Breast epithelium (tissue), 4 donors: ENCODE measurements at regions not wholly inside any gene's neighbourhood (a gene's known extent, or its start where the extent isn't known, plus 50 kb on each side); places are given as distances from the start of the nearest gene placed in this dataset.
"Not testable (repeated sequence)": the region's sequence is repeated elsewhere in the genome, so short reads cannot be mapped to it uniquely, and the experiment has no call there.

Source experiments
- DNase-seq, 2 donors: peaks; one replicate each; pipeline ENCODE4 v3.0.0-alpha.2; 2019; ENCODE audit warnings: low spot score in 2 of 2
- H3K27ac ChIP-seq, 2 donors: fragments of 200-600 bp; sonication (generic) in 1 of 2; one replicate each; pipeline ENCODE4 v1.5.1; 2016 to 2019; ENCODE audit warnings: mild to moderate bottlenecking in 1 of 2
- H3K27me3 ChIP-seq, 2 donors: fragments of 200-600 bp; sonication (generic) in 1 of 2; one replicate each; pipeline versions ENCODE4 v1.5.1 to v1.6.0; 2017 to 2019; ENCODE audit warnings: control low read depth in 1 of 2, mild to moderate bottlenecking in 1 of 2
- H3K36me3 ChIP-seq: fragments of 200-600 bp; one replicate; pipeline ENCODE4 v1.5.1; 2019
- H3K4me1 ChIP-seq, 2 donors: fragments of 200-600 bp; sonication (generic); one replicate each; pipeline ENCODE4 v1.5.1; 2016 to 2019; ENCODE audit warnings: control low read depth in 1 of 2
- H3K4me3 ChIP-seq, 3 donors: fragments of 200-600 bp; sonication (generic); 1 replicate in 2 of 3; 2 replicates in 1 of 3; pipeline ENCODE4 v1.5.1; 2016 to 2019; ENCODE audit warnings: mild to moderate bottlenecking in 3 of 3, moderate library complexity in 2 of 3
- H3K9me3 ChIP-seq, 2 donors: fragments of 200-600 bp; sonication (generic) in 1 of 2; one replicate each; pipeline ENCODE4 v1.5.1; 2016 to 2019; ENCODE audit warnings: control low read depth in 1 of 2
- CTCF ChIP-seq, 3 donors: fragments of 450-650 bp; IDR thresholded peaks; one replicate each; pipeline ENCODE4 v1.5.1; 2016 to 2017; ENCODE audit warnings: antibody characterized with exemption in 3 of 3, mild to moderate bottlenecking in 3 of 3, moderate library complexity in 3 of 3
- POLR2A ChIP-seq: fragments of 450-650 bp; IDR thresholded peaks from one replicate; pipeline ENCODE4 v1.6.1; 2016; ENCODE audit warnings: antibody characterized with exemption, mild to moderate bottlenecking, moderate library complexity
- POLR2AphosphoS5 ChIP-seq, 3 donors: sonication (generic); formaldehyde crosslinking; IDR thresholded peaks; one replicate each; pipeline ENCODE4 v1.6.1; 2017; ENCODE audit warnings: antibody characterized with exemption in 3 of 3
- intact Hi-C: fragments of 100-400 bp; cut with DNase I; formaldehyde crosslinking; loops from one replicate; pipeline ENCODE4 v1.15.1; 2023; ENCODE audit warnings: low total_unique reads

GRCh38 chr14:83918546-83918945 is 1611.4 kb upstream of the FLRT2 start:
- H3K4me3 ChIP-seq: no peak overlapping the region
- TF ChIP-seq CTCF (IDR thresholded peaks at IDR 0.05) (no peak), POLR2AphosphoS5 (IDR thresholded peaks at IDR 0.05) (no peak), POLR2A (no peak)

GRCh38 chr14:83919675-83920074 is 1610.3 kb upstream of the FLRT2 start:
- H3K4me3 ChIP-seq, H3K36me3 ChIP-seq, H3K4me1 ChIP-seq, H3K27ac ChIP-seq, DNase-seq, H3K9me3 ChIP-seq, H3K27me3 ChIP-seq: not testable (repeated sequence)
- intact Hi-C loops: loop anchor here (5.0 kb wide), 1 partner anchor 372 kb away; no protein-coding TSS in a partner anchor

More at GRCh38 chr14:83918546-83918945, 1611.4 kb upstream of the FLRT2 start:
- H3K27ac ChIP-seq: no peak overlapping the region
- no peak for DNase-seq
- H3K27me3 ChIP-seq: no peaks in the 10 kb centered on the region
- intact Hi-C loops: no loop called here
- no peaks in the 10 kb centered on the region for H3K4me1 ChIP-seq
- H3K9me3 ChIP-seq: no peaks in the 10 kb centered on the region
- no peaks in the 10 kb centered on the region for H3K36me3 ChIP-seq

- no peaks in the 10 kb centered on the region for H3K36me3 ChIP-seq
- intact Hi-C loops: loop anchor here (5.0 kb wide), 1 partner anchor 377 kb away; no protein-coding TSS in a partner anchor
- peak in 1 of 2 donors; percentile 26 for DNase-seq
- no peaks in the 10 kb centered on the region for H3K9me3 ChIP-seq
- no peaks in the 10 kb centered on the region for H3K27me3 ChIP-seq
- H3K4me3 ChIP-seq: no peak overlapping the region
- no peak for TF ChIP-seq CTCF (IDR thresholded peaks at IDR 0.05)
- no peak for TF ChIP-seq POLR2A
- no peak for TF ChIP-seq POLR2AphosphoS5 (IDR thresholded peaks at IDR 0.05)
- no peak overlapping the region for H3K27ac ChIP-seq
- H3K4me1 ChIP-seq: no peaks in the 10 kb centered on the region
These were observed 1606.1 kb upstream of the FLRT2 start for GRCh38 chr14:83923842-83924241.

GRCh38 chr14:83924259-83924658 is 1605.7 kb upstream of the FLRT2 start:
- DNase-seq: no peak
- Histone ChIP-seq H3K4me1 (no peaks in the 10 kb centered on the region), H3K36me3 (no peaks in the 10 kb centered on the region), H3K9me3 (no peaks in the 10 kb centered on the region), H3K4me3 (no peak overlapping the region), H3K27ac (no peak overlapping the region), H3K27me3 (no peaks in the 10 kb centered on the region)
- intact Hi-C loops: loop anchor here (5.0 kb wide), 1 partner anchor 377 kb away; no protein-coding TSS in a partner anchor
- TF ChIP-seq POLR2A: no peak
- TF ChIP-seq CTCF (IDR thresholded peaks at IDR 0.05): no peak
- no peak for TF ChIP-seq POLR2AphosphoS5 (IDR thresholded peaks at IDR 0.05)

- no peak for DNase-seq
- no peaks in the 10 kb centered on the region for H3K27me3 ChIP-seq
- no peak overlapping the region for H3K4me3 ChIP-seq
- no peak overlapping the region for H3K27ac ChIP-seq
- no peaks in the 10 kb centered on the region for H3K4me1 ChIP-seq
- no peaks in the 10 kb centered on the region for H3K36me3 ChIP-seq
- peaks cover 10 to 16% of the 10 kb centered on the region in 2 donors for H3K9me3 ChIP-seq
- intact Hi-C loops: no loop called here
- TF ChIP-seq POLR2AphosphoS5 (IDR thresholded peaks at IDR 0.05): no peak
- TF ChIP-seq CTCF (IDR thresholded peaks at IDR 0.05): no peak
- no peak for TF ChIP-seq POLR2A
These were observed 1589.7 kb upstream of the FLRT2 start for GRCh38 chr14:83940253-83940652.

GRCh38 chr14:83958359-83958758 is 1571.6 kb upstream of the FLRT2 start:
- no peak for TF ChIP-seq POLR2A
- no peak for TF ChIP-seq POLR2AphosphoS5 (IDR thresholded peaks at IDR 0.05)
- TF ChIP-seq CTCF (IDR thresholded peaks at IDR 0.05): no peak
- H3K4me1 ChIP-seq: no peaks in the 10 kb centered on the region
- no peak overlapping the region for H3K27ac ChIP-seq
- no peak for DNase-seq
- no peaks in the 10 kb centered on the region for H3K27me3 ChIP-seq
- H3K36me3 ChIP-seq: no peaks in the 10 kb centered on the region
- H3K4me3 ChIP-seq: no peak overlapping the region
- intact Hi-C loops: no loop called here
- no peaks in the 10 kb centered on the region for H3K9me3 ChIP-seq
